ENCODE measurements at regions not wholly inside any gene's neighbourhood (a gene's known extent, or its start where the extent isn't known, plus 50 kb on each side); places are given as distances from the start of the nearest gene placed in this dataset.
"Not testable (repeated sequence)": the region's sequence is repeated elsewhere in the genome, so short reads cannot be mapped to it uniquely, and the experiment has no call there.

DNA sequence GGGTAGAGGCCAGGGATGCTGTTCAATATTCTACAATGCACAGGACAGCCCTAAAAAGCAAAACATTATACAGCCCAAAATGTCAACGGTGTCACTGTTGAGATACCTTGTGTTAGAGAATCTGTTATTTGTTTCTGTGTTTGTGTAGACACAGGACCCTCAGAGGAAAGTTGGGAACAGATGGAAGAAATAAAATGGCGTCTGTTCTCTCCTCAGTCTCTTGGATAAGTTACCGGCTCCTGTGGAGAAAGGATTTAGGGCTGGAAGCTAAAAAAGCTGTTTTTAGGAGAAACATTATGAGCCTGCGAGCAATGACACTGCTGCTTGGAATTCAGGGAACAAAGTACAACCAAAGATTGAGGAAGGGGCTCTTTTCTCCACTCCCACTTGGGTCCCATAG is 688.6 kb upstream of the ZNF385D start:
- no peak for ATAC-seq (ENCODE audit: insufficient read depth, low read depth)
- no peaks in the 10 kb centered on the region for H3K4me1 ChIP-seq (ENCODE audit: insufficient read depth, low read length)

DNA sequence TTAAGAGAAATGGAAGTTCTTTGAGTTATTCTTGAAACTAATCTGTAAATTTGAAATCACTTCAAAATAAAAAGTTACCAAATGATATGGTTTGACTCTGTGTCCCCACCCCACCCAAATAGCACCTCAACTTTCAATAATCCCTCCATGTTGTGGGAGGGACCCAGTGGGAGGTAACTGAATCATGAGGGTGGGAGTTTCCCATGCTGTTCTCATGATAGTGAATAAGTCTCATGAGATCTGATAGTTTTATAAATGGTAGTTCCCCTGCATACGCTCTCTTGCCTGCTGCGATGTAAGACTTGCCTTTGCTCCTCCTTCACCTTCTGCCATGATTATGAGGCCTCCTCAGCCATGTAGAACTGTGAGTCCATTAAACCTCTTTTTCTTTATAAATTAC is 690.7 kb upstream of the ZNF385D start:
- Histone ChIP-seq H3K79me2 (ENCODE audit: insufficient read depth, low read length) (no peaks in the 10 kb centered on the region), H2AFZ (ENCODE audit: low read depth, low read length) (no peak overlapping the region), H4K20me1 (ENCODE audit: insufficient read depth, low read length) (no peaks in the 10 kb centered on the region), H3K4me3 (ENCODE audit: low read depth in 1 of 2, low read length in 2 of 2) (no peak overlapping the region), H3K27ac (ENCODE audit: low read length) (no peak overlapping the region), H3K27me3 (ENCODE audit: insufficient read depth, low read length, poor library complexity) (no peaks in the 10 kb centered on the region), H3K4me2 (ENCODE audit: insufficient read depth, low read length) (no peak overlapping the region), H3K36me3 (ENCODE audit: insufficient read depth, low read length) (no peaks in the 10 kb centered on the region), H3K4me1 (ENCODE audit: insufficient read depth, low read length) (no peaks in the 10 kb centered on the region), H3K9me3 (ENCODE audit: insufficient read depth, low read length, severe bottlenecking) (no peaks in the 10 kb centered on the region), H3K9ac (ENCODE audit: low read depth, low read length) (no peak overlapping the region)
- DNase-seq (no peak), ATAC-seq (ENCODE audit: insufficient read depth, low read depth) (no peak)
- no peak for TF ChIP-seq EZH2 (IDR thresholded peaks at IDR 0.05; ENCODE audit: borderline replicate concordance, low read depth, low read length, severe bottlenecking)
- TF ChIP-seq, protein P1, sequence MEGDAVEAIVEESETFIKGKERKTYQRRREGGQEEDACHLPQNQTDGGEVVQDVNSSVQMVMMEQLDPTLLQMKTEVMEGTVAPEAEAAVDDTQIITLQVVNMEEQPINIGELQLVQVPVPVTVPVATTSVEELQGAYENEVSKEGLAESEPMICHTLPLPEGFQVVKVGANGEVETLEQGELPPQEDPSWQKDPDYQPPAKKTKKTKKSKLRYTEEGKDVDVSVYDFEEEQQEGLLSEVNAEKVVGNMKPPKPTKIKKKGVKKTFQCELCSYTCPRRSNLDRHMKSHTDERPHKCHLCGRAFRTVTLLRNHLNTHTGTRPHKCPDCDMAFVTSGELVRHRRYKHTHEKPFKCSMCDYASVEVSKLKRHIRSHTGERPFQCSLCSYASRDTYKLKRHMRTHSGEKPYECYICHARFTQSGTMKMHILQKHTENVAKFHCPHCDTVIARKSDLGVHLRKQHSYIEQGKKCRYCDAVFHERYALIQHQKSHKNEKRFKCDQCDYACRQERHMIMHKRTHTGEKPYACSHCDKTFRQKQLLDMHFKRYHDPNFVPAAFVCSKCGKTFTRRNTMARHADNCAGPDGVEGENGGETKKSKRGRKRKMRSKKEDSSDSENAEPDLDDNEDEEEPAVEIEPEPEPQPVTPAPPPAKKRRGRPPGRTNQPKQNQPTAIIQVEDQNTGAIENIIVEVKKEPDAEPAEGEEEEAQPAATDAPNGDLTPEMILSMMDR (IDR thresholded peaks at IDR 0.05; ENCODE audit: borderline replicate concordance, extremely low read depth, low read length, poor library complexity, severe bottlenecking) = no peak

More for the DNA sequence above, 688.6 kb upstream of the ZNF385D start:
- H3K79me2 ChIP-seq (ENCODE audit: insufficient read depth, low read length) = no peaks in the 10 kb centered on the region
- H3K4me2 ChIP-seq (ENCODE audit: insufficient read depth, low read length) = no peak overlapping the region
- TF ChIP-seq EZH2 (IDR thresholded peaks at IDR 0.05; ENCODE audit: borderline replicate concordance, low read depth, low read length, severe bottlenecking) = no peak
- TF ChIP-seq, protein P1 (IDR thresholded peaks at IDR 0.05; ENCODE audit: borderline replicate concordance, extremely low read depth, low read length, poor library complexity, severe bottlenecking) = no peak
- no peak overlapping the region for H2AFZ ChIP-seq (ENCODE audit: low read depth, low read length)
- H3K9ac ChIP-seq (ENCODE audit: low read depth, low read length) = no peak overlapping the region
- no peaks in the 10 kb centered on the region for H3K9me3 ChIP-seq (ENCODE audit: insufficient read depth, low read length, severe bottlenecking)
- DNase-seq = no peak
- no peaks in the 10 kb centered on the region for H3K36me3 ChIP-seq (ENCODE audit: insufficient read depth, low read length)
- H3K4me3 ChIP-seq (ENCODE audit: low read depth in 1 of 2, low read length in 2 of 2) = no peak overlapping the region
- no peaks in the 10 kb centered on the region for H3K27me3 ChIP-seq (ENCODE audit: insufficient read depth, low read length, poor library complexity)
- no peak overlapping the region for H3K27ac ChIP-seq (ENCODE audit: low read length)
- H4K20me1 ChIP-seq (ENCODE audit: insufficient read depth, low read length) = no peaks in the 10 kb centered on the region

DNA sequence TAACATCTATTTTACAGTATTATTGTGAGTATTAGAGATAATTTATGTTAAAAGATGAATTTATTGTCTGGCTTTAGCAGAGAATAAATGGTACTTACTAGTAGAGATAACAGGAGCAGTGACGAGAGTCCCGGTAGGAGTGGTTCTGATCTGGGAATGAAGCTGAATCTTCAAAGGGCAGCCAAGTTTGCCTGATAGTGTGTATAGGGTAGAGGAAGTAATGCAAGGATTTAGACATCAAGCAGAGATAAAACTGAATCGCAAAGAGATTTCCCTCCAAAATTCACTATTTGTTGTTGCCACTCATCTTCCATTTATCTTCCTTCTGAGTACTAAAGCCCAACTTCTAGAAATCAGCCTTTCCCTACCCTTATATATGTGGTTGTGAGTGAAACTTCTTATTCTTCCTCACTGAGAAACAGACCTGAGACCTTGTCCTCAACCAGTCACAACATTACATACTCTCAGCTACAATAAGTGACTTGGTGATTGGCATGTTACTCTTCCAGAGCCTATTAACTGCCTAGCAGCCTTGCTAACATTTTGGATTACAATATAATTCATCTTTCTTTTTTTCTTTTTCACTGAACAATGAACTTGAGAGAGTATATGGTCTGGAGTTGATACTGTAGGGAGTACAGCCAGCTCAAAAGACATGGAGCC is 692.7 kb upstream of the ZNF385D start:
- no peak overlapping the region for H3K9ac ChIP-seq (ENCODE audit: low read depth, low read length)
- no peaks in the 10 kb centered on the region for H3K4me1 ChIP-seq (ENCODE audit: insufficient read depth, low read length)
- H3K4me3 ChIP-seq (ENCODE audit: low read depth in 1 of 2, low read length in 2 of 2) = no peak overlapping the region
- H3K79me2 ChIP-seq (ENCODE audit: insufficient read depth, low read length) = no peaks in the 10 kb centered on the region
- no peaks in the 10 kb centered on the region for H4K20me1 ChIP-seq (ENCODE audit: insufficient read depth, low read length)
- ATAC-seq (ENCODE audit: insufficient read depth, low read depth) (no peak), DNase-seq (no peak)
- no peak overlapping the region for H2AFZ ChIP-seq (ENCODE audit: low read depth, low read length)
- H3K9me3 ChIP-seq (ENCODE audit: insufficient read depth, low read length, severe bottlenecking) = no peaks in the 10 kb centered on the region
- no peak for TF ChIP-seq EZH2 (IDR thresholded peaks at IDR 0.05; ENCODE audit: borderline replicate concordance, low read depth, low read length, severe bottlenecking)
- TF ChIP-seq, protein P1 (IDR thresholded peaks at IDR 0.05; ENCODE audit: borderline replicate concordance, extremely low read depth, low read length, poor library complexity, severe bottlenecking) = no peak
- H3K4me2 ChIP-seq (ENCODE audit: insufficient read depth, low read length) = no peak overlapping the region
- no peaks in the 10 kb centered on the region for H3K36me3 ChIP-seq (ENCODE audit: insufficient read depth, low read length)
- H3K27me3 ChIP-seq (ENCODE audit: insufficient read depth, low read length, poor library complexity) = no peaks in the 10 kb centered on the region
- no peak overlapping the region for H3K27ac ChIP-seq (ENCODE audit: low read length)

- not testable (repeated sequence) for H3K79me2 ChIP-seq (ENCODE audit: insufficient read depth, low read length); H3K4me2 ChIP-seq (ENCODE audit: insufficient read depth, low read length); H3K36me3 ChIP-seq (ENCODE audit: insufficient read depth, low read length); H3K9ac ChIP-seq (ENCODE audit: low read depth, low read length); DNase-seq; H3K27ac ChIP-seq (ENCODE audit: low read length); H3K27me3 ChIP-seq (ENCODE audit: insufficient read depth, low read length, poor library complexity); H2AFZ ChIP-seq (ENCODE audit: low read depth, low read length); H4K20me1 ChIP-seq (ENCODE audit: insufficient read depth, low read length); H3K9me3 ChIP-seq (ENCODE audit: insufficient read depth, low read length, severe bottlenecking); ATAC-seq (ENCODE audit: insufficient read depth, low read depth); H3K4me3 ChIP-seq (ENCODE audit: low read depth in 1 of 2, low read length in 2 of 2); H3K4me1 ChIP-seq (ENCODE audit: insufficient read depth, low read length)
Observed at GRCh38 chr3:22445336-22445735, 694.3 kb upstream of the ZNF385D start.

Data from DND-41 (cell line).